ENCODE measurements at regions not wholly inside any gene's neighbourhood (a gene's known extent, or its start where the extent isn't known, plus 50 kb on each side); places are given as distances from the start of the nearest gene placed in this dataset.

- DNase-seq = no peak
These were observed 410.7 kb downstream of the MZT1 start for GRCh38 chr13:72316716-72317115.

DNA sequence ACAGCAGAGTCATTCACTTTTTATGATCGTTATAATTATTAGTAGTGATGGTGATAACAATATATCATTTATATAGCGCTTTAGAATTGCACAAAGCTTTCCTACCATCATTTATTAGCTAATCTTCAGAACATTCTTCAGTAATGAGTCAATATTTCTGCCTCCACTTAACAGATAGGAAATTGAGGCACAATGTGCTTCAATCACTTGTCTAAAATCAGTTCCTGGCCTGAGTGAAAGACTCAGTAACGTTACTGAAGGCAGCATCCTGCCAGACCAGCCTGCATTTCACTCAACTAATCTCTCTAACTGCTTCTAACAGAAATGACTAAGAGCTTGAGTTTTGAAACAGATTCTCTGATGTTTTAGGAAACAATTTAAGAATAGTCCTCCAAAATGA, 412.1 kb downstream of the MZT1 start:
- DNase-seq = no peak

DNA sequence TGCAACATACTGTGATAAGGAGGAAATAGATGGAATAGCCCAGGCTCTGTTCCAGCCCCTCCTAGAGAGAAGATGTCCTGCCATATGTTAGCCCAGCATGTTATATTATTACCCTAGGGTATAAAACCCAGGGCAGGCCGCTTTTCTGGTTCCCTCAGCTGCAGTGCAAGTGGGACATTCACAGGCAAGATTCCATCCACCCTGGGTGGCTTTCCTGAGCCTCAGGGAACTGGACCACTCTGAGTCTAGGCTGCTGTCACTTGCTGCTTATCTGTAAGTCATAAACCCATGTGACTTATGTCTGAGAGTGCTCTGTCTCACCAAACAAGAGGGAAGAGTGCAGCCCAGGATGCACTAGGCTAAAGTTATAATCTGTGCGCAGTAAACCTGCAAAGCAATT, 413.2 kb downstream of the MZT1 start:
- no peak for DNase-seq

GRCh38 chr13:72313546-72313945, 413.9 kb downstream of the MZT1 start:
- no peak for DNase-seq

DNA sequence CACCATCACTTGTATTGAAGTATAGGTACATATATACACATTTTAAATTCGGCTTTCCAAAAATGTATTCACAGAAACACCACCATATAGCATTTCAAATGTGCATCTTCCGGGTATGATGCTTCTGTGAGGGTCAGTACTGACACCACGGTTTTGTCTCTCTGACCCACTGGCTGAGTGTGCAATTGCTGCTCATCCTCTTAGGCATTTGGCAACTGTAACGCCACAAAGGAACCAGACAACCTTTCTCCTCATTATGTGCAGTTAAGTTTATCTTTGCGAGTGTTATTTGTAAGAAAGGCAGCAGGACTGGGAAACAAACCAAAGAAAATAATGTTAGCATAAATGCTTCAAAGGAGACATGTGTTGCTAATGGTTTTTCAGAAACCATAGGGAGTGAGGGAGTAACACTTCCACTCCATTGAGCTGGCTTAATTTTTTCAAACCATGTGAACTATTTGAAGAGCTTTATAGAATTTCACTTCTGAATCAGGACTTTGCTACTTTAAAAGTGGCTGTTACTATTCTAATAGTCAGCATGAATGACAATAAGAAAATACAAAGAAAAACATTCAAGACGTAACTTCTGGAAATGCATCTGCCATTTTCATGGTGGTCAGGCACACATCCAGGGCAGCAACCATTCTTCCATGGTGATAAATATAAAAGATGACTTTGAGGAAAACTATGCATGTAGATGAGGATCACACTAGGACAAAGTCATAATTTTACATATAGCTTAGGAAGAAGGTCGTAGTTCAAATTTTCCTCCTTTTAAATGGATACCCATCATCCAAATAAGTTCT, 423.3 kb downstream of the MZT1 start:
- no peak for DNase-seq

GRCh38 chr13:72296246-72296645, 429.2 kb upstream of the DACH1 start:
- no peak for DNase-seq

DNA sequence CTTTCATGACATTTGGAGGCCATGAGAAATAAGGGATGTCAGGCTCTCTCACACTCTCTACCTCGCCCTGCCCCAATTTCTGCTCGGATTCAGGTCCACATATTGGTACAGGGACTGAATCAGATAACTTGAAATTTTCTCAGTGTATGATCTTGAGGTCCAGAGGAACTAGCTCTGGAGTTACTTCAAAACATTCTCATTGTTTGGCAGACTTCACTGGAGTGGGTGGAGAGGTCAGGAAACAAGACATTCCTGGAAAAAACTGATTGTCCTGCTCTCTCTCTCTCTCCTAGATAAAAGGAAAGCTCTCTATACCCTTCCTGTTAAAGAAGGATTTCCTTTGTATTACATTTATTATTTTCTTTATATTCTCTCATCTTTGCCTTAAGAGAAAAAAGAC, 428.1 kb upstream of the DACH1 start:
- DNase-seq = no peak

DNA sequence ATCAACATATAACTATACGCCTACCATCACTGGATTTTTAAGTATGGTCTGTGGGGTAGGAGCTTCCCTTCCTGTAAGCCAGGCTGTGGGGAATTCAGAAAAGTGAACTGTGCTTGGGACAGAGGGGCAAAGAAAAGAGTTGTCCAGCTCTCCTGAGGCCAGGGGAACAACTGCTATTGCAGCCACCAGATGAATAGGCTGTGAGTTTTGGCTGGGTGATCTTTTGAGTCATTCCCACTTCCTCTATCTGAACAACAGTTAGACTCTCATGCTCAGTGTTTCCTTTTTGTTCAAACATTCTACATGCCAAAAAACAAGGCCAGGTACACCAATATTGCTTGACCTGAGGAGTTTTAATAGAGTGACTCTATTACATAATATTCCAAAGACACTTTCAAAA, 426.2 kb upstream of the DACH1 start:
- DNase-seq = no peak

GRCh38 chr13:72290962-72291681, 424.1 kb upstream of the DACH1 start:
- no peak for DNase-seq

- DNase-seq = no peak
These were observed 419.4 kb upstream of the DACH1 start for GRCh38 chr13:72286421-72286820.

- no peak for DNase-seq
These were observed 417.8 kb upstream of the DACH1 start for GRCh38 chr13:72284791-72285190.

DNA sequence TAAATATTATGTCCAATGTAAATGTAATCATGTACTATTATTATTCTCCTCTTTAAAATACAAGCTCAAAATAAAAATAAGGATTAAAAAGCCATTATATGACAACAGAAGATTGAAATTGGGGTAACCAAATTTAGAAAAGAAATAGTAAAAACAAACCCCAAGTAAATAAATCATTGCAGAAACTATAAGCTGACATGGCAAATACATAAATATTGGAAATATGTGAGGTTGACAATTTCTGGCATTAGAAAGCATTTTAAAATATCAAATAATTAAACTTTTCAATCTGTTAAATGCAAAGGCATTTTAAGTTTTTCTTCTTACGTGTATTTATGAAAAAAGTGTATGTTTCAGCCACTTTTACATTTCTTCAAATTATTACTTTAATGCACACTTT, 394.7 kb upstream of the DACH1 start:
- DNase-seq = no peak

DNA sequence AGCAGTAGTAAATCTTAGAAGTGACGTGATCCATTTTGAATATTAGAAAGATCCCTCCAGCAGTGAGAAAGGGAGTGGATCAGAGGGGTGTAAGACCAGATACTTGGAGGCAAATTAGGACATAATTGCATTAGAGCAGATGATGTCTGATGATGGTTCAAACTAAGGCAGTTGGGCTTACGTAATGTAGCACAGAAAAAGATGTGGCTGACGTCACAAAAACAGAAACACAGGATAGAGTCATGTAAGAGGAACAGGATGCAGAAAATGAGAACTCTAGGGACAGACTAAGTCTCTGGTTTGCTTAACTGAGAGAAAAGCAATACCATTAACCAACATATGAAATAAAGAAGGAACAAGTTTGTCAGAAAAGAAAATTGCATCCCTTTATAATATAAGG, 392.5 kb upstream of the DACH1 start:
- DNase-seq = no peak

GRCh38 chr13:72258340-72258981, 391.5 kb upstream of the DACH1 start:
- DNase-seq = no peak

DNA sequence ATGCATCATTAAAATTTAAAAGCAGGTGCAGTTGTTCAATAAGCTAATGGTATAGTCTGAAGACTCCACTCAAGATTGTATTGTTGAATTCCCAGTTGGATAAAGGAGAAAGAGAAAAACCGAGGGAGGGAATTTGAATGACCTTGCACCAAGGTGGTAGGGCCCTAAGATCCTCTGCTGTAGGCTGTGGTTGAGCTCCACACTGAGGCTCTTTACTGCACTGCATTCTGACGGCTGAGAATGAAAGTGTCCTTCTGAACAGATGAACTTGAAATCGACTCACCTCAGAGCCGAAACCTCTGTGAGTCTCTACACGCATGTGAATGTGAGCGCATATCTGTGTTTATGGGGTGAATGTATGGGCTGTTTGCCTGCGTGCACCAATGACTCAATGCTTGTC, 388.9 kb upstream of the DACH1 start:
- no peak for DNase-seq

DNA sequence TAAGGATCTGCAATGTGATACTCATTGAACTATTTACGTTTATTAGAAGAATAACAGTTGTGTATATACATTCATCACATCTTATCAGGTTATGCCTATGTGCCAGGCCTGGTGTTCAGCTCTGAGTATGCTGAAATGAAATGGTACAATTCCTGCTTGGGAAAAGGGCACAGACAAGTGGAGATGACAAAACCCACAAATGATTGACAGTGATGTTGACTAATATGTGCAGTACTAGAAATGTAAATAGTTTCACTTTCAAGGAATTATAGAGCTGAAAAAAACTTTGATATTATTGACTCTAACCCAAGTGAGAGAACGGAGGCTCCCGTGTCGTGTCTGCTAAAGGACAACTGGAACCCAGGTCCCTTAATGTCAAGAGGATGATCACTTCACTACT, 386.8 kb upstream of the DACH1 start:
- DNase-seq = no peak

GRCh38 chr13:72246396-72246795, 379.4 kb upstream of the DACH1 start:
- DNase-seq = no peak

DNA sequence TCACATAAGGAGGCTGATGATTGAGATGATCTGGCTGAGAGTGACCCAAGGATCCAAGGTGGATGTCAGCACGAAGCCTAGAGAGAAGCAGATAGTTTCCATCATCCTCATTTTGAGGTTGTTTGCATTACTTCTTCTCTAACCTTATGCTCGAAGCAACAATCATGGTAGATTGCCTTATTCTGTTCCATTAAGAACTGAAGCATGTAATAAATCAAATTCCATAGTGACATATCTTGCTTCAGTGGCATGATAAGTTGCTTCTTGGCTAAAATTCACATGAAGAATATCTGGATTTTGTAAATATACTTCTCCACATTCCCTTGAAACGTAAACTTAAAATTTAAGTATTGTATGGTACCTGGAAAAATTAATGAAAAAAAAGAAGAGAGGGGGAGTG, 377.8 kb upstream of the DACH1 start:
- DNase-seq = no peak

DNA sequence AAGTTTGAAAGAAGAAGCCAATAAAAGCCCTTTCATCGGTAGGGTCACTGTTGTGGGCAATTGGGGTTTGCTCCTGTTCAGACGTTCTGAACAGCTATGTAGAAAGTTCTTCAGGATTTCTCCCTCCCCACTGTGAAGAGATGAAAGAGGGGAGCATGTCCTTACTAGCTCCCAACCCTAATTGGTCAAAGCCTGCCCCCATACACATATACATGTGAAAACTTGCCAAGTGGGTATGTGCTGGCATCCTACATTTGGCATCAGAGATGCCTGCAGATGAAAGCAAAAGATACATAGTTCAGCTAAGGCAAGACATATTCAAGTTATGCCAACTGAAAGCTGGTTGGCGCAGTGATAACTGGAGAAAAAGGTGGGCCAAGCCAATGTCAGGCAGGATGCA, 363.1 kb upstream of the DACH1 start:
- DNase-seq = no peak

- DNase-seq = no peak
These were observed 362.1 kb upstream of the DACH1 start for GRCh38 chr13:72229067-72229466.

DNA sequence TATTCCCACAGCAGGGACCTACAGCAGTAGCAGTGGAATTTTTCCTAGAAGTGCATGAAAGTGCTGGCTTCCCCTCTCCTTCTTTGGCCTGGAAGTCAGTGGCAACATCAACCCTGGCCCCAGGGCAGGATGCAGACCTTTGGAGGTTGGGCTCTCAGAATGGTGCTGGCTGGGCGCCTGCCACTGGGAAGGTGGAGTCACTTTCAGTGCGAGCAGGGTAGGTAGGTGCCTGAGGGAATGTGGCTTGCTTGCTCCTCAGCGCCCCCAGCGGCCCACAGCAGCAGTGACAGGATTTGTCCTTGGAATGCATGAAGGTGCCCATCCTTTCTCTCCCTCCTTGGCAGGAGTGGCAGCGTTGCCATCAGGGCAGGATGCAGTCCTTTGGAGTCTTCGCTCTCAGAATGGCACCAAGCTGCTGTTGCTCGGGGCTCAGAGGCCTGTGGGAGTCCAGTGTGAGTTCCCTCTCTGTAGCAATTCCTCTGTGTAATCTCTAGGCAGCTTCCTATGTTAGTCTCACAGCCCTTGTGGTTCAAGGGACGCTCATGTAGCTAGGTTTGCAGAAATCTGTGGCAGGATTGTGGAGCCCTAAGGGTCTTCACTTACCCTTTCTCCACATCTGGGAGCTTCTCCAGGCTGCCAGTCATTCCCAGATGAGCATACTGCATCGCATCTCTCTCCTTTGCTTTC, 354.4 kb upstream of the DACH1 start:
- peak; percentile 4 for DNase-seq

DNA sequence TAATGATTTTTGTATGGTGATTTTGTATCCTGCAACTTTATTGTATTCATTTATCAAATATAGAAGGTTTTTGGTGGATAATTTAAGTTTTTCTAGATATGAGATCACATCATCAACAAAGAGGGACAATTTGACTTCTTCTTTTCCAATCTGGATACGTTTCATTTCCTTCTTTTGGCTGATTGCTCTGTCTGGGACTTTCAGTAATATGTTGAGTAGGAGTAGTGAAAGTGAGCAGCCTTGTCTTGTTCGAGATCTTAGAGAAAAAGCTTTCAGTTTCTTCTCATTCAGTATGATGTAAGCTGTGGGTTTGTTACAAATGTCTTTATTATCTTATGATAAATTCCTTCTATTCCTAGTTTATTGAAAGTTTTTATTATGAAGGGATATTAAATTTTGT, 352.0 kb upstream of the DACH1 start:
- DNase-seq = no peak

DNA sequence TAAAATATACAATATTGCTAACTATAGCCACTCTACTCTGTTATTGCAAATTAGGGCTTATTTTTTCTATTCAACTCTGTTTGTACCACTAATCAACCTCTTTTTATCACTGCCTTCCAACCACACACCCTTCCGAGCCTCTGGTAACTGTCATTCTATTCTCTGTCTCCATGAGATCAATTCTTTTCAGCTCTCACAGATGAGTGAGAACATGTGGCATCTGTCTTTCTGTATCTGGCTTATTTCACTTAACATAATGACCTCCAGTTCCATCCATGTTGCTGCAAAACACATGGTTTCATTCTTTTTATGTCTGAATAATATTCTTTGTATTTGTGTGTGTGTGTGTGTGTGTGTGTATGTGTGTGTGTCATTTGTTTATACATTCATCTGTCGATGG, 350.1 kb upstream of the DACH1 start:
- no peak for DNase-seq
